Stimulated activated CD4-positive, alpha-beta T cell treated with anti-CD3 and anti-CD28 coated beads, Interleukin-2, amount 100 ng/mL, for 24 hours (primary cell): ENCODE measurements at regions not wholly inside any gene's neighbourhood (a gene's known extent, or its start where the extent isn't known, plus 50 kb on each side); places are given as distances from the start of the nearest gene placed in this dataset.

ENCODE experiments used
- DNase-seq, 2 donors: peaks; one replicate each; pipeline ENCODE4 v3.0.0-alpha.2; 2020

DNA sequence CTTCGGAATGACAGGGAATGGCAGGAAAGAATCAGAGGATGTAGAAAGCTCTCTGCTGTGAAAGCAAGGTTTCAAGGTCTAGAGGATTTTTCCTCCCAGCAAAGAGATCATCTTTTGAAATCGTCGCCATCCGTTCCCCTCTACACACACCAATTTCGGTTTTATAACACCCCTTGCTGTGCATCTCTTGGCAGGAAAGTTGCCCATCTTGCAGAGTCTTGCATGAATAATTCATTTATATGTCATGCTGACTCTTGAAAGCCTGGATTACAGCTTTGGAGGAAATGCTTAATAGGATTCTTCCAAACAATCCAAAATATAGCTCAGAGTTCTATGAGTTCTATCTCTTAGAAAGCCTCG, 262.7 kb downstream of the CHL1 start:
- DNase-seq, result no peak

DNA sequence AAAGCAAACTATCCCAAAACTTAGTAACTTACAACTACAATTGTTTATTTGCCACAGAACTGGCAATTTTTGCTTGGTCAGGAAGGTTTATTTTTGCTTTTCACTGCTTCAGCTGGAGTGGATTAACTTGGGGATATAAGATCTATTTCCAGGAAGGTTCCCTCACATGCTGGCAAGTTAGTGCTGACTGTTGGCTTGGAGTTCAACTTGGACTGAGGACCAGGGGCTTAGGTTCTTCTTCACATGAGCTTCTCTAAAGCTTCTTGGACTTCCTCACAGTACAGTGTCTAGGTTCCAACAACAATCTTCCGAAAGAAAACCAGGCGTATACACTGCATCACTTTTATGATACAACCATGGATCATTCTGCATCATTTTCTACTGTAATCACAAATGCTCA, 264.4 kb downstream of the CHL1 start:
- DNase-seq, result no peak

DNA sequence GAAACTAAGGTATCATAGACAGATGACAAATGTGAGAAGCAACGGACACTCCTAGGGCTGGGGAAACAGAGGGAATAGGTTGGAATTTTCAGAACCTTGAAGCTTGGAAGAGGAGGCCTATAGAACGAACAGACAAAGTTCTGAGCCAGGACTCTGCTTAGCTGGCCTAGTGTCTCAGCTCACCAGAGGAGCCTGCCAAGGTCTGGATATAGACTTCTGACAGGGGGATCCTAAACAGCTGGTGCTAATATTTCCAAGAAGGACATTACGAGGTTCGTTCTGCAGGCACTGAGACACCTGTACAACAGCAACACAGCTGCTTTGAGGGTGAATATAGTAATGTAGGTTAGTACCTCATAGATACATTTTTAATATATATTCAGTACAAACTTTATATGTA, 266.3 kb downstream of the CHL1 start:
- DNase-seq, result no peak

DNA sequence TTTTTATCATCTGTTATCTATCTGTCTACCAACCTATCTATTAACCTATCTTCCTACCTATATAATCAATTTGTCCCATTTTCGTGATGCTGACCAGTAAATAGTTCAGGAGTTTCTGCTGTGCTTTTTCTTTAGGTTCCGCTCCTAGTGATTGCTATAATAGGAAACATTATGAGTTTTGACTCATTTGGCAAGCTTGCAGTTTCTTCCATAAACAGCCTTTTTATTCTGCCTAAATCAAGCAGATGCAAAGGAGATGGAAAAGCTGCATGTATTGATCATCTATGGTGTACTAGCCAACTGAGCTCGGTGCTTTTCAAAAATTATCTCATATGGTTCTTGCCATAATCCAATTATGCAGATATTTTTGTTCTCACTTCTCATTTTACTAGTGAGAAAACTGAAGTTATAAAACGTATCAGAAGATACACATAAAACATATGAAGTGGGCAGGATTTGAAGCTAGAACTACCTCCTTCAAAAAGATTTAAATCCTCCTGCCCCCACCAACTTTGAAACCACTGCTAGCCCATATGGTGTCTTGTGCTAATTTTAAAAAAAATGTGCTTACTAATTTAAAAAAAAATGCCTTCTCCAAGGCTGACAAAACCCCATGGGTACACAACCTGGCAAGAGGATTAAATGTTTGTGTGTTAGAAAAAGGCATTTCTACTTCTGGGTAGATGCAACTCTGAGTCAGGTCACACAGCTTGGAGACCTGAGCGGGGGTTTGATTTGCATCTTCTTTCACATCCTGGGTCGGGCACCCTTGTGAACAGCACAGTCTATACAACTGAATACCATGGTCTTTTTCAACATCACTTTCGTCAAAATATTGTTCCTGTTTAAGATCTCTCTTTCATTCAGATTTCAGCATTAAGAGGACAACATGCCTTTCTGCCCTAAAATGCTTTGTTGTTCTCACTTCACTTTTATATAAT, 267.0 kb downstream of the CHL1 start:
- no peak for DNase-seq

DNA sequence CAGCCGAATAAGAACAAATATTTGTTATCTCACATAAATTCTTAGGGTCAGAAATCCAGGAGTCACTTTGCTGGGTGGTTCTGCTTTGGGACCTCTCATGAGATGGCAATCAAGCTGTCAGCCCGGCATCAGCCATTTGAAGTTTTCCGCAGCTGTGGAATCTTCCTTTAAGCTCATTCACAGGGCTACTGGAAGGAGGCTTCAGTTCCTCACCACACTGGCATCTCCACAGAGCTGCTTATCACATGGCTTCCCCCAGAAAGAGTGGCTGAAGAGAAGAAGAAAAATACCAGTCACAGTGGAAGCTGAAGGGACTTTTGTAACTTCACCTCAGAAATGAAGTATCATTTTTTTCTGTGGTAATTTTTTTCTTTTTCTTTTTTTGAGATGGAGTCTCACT, 267.7 kb downstream of the CHL1 start:
- DNase-seq, result no peak

DNA sequence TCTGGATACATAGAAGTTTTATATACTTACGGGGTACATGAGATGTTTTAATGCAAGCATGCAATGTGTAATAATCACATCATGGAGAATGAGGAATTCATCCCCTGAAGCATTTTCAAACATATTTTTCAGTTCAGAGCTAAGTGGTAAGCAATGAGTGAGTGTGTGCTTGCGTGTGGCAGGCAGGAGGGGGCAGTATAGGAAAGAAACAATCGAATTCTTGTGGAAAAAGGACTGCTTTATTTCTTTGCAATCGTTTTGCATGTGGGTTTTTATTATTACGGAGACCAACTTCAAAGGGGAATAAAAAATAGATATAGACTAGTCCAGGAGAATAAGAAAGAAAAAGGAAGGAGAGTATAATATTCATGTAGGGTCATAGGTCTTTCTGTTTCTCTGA, 271.6 kb downstream of the CHL1 start:
- DNase-seq, result no peak

DNA sequence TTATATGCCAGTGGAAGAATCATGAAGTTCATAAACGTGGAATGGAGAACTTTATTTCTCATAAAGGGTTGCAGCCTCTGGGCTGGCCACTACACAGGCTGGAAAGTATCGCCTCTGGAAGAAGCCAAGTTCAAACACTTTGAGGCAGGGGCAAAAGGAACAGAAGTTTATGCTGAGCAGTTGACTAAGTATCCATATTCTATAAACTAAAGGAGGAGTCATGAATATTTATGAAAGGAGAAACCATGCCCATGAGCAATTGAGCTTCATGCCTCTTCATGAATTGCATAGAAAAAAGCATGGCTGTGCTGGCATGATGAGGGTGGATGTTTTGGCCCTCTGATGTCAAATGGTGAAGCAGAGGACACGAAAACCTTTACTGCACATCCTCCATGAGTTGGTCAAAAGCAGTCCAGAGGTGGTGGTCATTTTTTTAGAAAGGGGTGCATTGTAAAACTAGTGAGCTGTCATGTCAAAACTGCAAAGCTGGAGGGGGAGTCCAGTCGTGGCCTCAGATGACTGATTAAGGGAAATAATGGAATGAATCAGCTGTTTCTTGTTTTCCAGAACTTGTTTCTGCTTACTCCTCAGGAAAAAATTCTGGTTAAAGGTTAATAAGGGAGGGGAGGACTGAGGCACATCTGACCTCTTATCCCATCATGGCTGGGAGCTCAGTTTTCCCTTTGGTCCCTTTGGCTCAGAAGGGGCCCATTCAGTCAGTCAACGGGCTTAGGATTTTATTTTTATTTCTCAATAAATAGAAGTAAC, 276.7 kb downstream of the CHL1 start:
- DNase-seq, result no peak

DNA sequence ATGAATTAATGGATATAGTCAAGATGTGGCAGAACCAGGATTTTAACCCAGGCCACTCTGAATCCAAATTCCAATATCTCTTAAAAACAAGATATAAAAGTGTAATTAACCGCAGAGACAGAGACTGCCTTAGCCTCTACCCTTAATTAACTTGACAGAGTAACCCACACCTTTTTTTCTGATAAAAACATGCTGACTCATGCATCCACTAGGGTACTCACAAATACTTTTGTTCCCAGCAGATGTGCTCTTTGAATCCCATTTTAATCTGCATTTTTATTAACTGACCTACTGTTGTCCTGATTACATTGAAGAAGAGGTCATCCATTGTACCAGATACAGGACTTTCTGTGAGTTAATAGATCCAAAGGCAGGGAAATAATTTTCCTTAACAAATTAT, 278.3 kb downstream of the CHL1 start:
- DNase-seq, result no peak

DNA sequence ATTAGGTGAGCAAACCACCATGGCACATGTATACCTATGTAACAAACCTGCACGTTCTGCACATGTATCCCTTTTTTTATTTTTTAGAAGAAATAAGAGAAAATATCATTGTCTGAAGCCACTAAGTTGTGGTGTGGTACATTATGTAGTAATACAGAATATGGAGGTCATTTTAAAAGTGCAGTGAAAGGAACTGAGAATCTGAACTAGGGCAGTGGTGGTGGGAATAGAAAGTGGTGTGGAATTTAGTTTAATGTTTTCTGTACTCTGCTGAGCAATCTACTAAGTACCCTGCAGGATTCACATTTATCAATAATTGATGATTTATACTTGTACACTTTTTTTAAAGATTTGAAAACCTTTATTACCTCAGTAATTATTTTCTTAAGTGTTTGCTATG, 283.5 kb downstream of the CHL1 start:
- DNase-seq, result no peak

DNA sequence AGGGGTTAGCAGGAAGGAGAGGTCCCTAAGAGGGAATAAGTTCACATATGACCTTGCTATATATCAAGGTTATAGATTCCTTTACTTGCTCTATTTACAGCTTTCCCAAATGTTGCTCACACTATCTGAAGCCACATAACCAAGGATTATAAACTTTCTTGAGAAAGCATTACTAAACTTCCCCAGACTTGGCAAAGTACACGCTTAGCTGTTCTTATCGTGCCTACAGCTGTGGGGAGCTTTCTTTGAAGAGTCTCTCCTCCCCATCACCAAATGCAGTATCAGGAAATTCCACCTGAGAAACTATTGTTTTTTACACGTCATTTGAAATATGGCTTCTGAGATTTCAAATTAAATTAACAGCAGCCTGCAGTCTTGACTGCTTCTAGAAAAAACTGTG, 284.5 kb downstream of the CHL1 start:
- no peak for DNase-seq

DNA sequence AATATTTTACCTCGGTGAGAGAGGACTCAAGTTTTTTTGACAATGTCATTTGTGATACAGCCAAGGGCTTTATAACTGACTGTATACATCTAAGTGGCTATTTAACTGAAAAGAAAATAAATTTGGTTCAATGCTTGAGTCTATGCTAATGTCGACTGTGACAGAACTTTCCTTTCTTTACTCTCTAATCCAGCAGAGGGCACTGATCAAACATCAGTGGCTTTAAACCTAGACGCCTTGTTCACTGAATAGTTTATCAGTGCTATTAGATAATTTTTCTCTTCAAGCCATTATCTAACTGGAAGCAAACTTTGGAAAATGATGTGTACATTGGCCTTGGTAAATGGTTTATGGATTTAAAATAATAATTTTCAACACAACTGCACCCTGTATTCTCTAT, 285.1 kb downstream of the CHL1 start:
- no peak for DNase-seq

DNA sequence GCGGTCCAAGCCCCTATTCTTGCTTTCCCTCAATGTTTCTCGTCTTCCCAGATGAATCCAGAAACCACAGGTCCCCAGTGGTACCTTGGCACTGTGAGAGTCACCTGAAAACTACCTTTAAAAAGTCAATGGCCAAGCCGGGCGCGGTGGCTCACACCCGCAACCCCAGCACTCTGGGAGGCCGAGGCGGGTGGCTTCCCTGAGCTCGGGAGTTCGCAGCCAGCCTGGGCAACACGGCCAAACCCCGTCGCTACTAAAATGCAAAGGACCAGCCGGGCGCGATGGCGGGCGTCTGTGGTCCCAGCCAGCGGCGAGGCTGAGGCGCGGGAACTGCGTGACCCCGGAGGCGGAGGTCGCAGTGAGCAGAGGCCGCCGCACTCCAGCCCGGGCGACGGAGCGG, 285.9 kb downstream of the CHL1 start:
- no peak for DNase-seq

DNA sequence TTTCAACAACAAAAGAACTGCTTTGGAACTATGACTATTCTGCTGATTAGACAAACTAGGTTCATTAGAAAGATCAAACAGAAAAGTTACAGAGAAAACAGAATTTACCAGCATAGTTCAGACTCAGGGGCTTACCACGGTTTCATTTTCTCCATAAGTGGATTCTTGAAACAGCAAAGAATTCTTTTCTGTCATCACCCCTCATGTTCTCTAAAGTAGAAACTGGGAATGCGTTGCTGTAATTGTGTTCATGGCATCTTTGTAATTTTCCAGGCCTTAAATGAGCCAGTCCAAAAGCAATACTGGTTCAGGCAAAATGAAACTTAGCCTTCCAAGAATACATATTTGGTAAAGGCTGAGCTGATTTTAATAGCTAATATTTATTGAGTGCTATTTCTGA, 287.8 kb downstream of the CHL1 start:
- no peak for DNase-seq

DNA sequence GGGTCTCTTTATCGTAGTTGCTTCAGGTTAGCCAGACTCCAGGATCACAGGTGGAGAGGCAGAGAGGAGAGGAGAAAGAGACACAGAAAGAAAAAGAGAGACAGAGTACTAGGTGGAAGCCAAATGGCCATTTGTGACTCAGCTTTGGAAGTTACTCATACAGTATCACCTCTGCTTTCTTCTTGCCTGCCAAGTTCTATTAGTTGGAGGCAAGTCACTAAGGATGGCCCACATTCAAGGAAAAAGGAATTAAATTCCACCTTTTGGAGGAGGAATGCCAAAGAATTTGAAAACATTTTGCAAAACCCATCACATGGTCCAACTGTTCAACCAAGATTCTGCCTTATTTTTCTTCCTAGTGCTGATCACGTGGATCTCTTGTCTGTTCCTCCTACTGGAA, 291.1 kb downstream of the CHL1 start:
- DNase-seq, result no peak

DNA sequence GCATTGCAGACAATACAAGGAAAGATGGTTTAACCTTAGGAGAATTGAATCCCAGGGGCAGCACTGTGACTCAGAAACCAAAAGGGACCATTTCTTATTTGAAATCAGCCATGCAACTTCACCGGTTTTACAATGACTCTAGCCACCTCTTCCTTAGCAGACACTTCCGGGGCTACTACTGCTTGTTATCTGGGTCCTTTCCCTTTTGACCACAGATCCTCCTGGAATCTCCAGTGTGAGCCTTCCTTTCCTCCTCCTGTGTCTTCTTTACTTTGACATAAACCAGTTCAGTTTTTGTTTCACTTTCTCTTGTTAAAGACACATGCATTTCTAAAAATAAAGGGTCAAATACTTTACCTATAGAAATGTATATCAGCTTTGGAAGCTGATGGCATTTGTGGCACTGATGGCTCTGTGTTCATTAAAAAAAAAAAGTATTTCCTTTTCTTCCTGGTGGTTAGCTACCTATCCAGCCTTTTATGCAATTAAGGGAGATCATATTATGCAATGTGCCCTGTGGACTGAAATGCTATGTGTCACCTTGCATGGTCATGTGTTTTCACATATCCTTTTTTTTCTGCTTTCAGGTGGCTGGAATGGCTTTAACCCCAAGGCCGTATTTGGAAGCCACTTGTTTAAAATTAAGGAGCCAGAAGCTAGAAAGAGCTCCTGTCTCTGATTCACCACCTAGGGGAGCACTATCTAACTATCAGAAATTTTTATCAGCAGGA, 296.2 kb downstream of the CHL1 start:
- no peak for DNase-seq

DNA sequence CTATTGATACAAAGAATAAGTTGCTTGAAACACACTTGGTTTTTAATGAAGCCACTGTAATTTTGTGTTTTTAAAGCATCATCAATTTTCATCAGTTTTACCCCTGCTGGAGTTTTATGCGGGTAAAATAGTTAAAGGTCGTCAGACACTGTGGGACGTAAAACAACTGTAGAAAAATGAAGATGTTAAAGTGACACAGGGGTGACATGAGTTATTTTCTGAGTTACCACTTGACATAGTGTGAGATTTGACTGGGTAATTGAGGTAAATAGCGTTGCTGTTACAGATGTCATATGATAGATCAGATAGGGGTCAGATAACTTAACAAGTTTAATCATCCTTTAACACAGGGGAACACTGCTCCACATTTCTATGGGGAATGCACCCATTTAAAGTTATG, 297.6 kb downstream of the CHL1 start:
- no peak for DNase-seq

DNA sequence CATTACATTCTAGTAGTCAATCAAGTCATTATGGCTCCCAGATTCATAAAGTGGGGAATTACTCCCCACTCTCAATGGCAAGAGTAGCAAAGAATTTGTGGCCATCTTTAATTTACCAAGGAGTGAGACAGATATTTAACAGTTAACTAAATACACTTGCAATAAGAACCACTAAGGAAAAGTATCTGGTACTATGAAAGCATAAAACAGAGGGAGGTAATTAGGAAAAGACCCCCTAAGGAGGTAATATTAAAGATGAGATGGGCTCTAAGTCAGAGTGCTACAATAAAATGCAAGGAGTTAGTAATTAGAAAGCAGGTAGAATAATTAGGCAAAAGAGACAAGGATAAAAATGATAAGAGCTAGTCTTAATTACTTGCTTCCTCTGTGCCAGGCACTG, 301.9 kb downstream of the CHL1 start:
- DNase-seq, result no peak

DNA sequence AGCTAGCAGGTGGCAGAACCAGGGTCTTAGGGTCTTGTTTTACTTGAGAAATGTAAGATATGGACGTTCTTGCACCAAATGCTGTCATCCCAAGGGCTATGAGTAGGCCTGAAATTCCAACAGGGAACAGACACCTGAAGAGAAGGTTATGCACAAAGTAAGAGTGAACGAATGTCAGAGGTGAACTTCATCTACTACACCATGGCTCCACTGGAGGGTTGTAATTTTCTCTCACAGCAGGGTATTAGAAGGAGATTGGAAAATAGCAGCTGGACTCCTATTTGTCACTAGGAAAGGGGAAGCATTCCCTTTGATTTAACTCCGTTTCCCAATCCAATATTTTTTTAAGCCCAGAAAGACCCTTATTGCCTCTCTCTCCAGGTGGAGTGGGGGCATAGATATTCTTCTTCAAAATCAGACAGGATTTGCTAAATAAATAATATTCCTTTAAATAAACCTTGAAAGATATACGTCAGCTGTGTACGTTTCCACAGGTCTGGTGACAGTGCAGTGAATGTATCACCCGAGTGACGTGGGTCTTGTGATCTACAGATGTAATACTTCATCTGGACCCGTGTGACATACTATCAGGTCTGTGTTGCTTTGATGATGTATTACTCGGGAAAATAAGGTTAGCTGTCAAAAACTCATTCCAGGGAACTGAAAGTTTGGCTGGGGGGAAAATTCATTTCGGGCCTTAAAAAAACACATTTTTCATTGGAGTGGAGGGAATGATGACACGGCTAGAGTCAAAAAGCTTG, 302.6 kb downstream of the CHL1 start:
- no peak for DNase-seq

DNA sequence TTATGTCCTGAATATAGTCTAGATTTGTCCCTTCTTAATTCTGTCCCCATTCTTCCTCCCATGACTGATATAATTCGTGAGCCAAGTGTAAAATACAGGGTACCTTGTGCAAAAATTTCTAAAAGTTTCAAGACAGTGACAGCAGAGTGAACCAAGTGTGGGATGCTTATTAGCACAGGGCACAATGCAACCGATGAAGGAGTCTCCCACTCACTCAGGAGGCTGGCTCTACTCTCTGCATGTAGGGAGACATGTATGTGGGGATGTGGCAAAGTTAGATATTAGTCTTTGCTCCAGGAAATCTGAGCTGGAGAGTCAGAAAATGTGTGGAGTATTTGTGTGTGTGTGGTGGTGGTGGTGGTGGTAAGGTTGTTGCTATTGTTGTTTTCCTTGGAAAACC, 305.9 kb downstream of the CHL1 start:
- DNase-seq, result no peak

DNA sequence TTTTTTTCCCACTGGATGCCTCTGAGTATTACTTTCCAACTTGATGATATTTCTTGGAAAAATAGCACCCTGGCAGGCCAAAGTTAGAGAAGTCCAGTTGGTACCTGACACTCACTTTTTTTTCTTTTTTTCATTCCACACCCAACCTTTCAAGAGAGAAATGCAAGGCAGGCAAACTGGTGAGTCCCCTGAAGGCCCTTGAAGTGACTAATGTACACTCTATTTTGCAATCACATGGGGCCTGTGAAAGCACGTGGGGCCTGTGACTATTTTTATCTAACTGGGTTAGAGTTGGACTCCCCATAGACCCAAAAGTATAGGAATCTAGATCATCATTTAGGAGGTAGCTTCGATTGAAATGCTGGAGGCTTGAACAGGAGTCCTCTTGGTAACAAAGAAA, 316.7 kb downstream of the CHL1 start:
- DNase-seq, result no peak

DNA sequence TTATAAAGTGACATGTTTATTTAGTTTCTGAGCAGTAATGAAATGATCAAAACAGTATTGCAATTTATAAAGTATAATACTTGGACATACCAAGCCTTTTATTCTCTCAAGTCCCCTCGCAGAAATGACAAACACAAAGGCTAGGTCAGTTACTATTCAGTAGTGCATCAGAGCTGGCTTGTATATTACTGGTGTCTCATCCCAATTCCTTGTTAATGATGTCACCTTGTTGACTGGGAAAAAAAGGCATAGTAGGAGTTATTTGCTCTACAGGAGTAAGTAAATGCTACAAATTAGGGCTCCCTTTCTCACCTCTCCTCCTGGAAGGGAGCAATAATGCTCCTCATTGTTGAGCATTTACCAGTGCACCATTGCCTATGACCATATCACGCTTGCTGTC, 317.6 kb downstream of the CHL1 start:
- DNase-seq, result no peak

DNA sequence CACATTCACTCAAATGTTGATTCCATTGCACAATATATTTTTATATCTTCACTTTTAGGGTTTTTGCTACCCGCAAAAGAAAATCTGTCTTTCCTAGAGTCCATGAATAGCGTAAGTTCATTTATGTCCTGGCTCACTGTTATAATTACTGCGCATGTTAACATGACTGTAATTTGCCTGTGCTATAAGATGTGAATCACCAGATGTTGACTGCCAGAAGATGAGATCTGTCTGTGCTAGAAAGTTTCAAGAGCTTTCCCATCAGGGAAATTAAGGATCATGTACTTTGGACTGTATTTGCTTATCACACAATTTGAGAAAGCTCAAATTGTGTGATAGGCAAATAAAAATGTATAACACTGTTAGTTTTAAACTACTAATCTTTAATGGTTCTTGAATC, 322.5 kb downstream of the CHL1 start:
- DNase-seq, result no peak

DNA sequence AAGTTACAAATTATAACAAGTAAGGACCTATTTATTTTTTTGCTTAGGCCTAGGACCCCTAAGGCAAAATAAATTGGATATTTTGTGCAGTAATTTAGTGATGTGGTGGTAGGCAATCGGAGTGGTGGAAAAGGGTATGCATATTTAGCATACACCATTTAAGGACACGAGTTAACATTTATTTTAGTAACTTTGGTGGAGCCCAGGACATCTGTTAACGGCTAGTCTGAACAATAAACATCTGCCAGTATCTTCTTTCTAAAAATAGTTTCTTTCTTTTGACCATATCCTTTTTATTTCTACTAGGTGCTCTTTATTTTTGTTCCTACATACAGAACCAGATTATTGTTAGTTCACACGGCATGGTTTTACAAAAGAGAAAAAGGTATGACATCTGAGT, 326.3 kb downstream of the CHL1 start:
- DNase-seq, result no peak
